ENCODE measurements at regions not wholly inside any gene's neighbourhood (a gene's known extent, or its start where the extent isn't known, plus 50 kb on each side); places are given as distances from the start of the nearest gene placed in this dataset.

- no peak overlapping the region for H2AK5ac ChIP-seq (ENCODE audit: low read depth, low read length)
- H3K79me2 ChIP-seq (ENCODE audit: control insufficient read depth in 1 of 2, insufficient read depth in 2 of 2, low read length in 2 of 2) = no peaks in the 10 kb centered on the region
- no peak for FAIRE-seq
- H2BK120ac ChIP-seq (replicated peaks; ENCODE audit: low read depth, low read length) = no peak overlapping the region
- no peaks in the 10 kb centered on the region for H3K36me3 ChIP-seq (ENCODE audit: control insufficient read depth in 2 of 4, insufficient read depth in 4 of 4, low read length in 3 of 4)
- H2BK15ac ChIP-seq (ENCODE audit: low read length) = no peak overlapping the region
- no peak overlapping the region for H4K8ac ChIP-seq (ENCODE audit: extremely low read depth, insufficient read depth, low read length)
- TF ChIP-seq KDM4A (IDR thresholded peaks at IDR 0.05; ENCODE audit: low read depth, low read length, severe bottlenecking) (no peak), ATF2 (IDR thresholded peaks at IDR 0.05; ENCODE audit: low read length) (no peak), GABPA (IDR thresholded peaks at IDR 0.05; ENCODE audit: borderline replicate concordance, insufficient read depth, low read length) (no peak), EP300 (IDR thresholded peaks at IDR 0.05; ENCODE audit: borderline replicate concordance in 1 of 2, low read depth in 2 of 2, low read length in 2 of 2) (no peak), FOSL1 (IDR thresholded peaks at IDR 0.05; ENCODE audit: insufficient read depth, low read depth, low read length) (no peak), TCF12 (IDR thresholded peaks at IDR 0.05; ENCODE audit: low read depth, low read length) (no peak), RXRA (IDR thresholded peaks at IDR 0.05; ENCODE audit: insufficient read depth, low read depth, low read length) (no peak), YY1 (IDR thresholded peaks at IDR 0.05; ENCODE audit: low read depth, low read length) (no peak), RNF2 (IDR thresholded peaks at IDR 0.05; ENCODE audit: borderline replicate concordance, low read depth, low read length, missing control alignments, poor library complexity, severe bottlenecking) (no peak), CEBPB (IDR thresholded peaks at IDR 0.05; ENCODE audit: low read depth, low read length) (no peak), NRF1 (IDR thresholded peaks at IDR 0.05; ENCODE audit: low read depth, low read length) (no peak), POU5F1 (IDR thresholded peaks at IDR 0.05; ENCODE audit: low read depth, low read length) (no peak)
- no peaks in the 10 kb centered on the region for H3K27me3 ChIP-seq (replicated peaks in 1 of 4; ENCODE audit: control insufficient read depth in 3 of 4, extremely low read depth in 1 of 4, insufficient read depth in 3 of 4, low read length in 3 of 4)
- no peak overlapping the region for H3K14ac ChIP-seq (ENCODE audit: insufficient read length)
- DNase-seq (ENCODE audit: low read depth in 1 of 2, low spot score in 2 of 2) = no peak
- H3K4ac ChIP-seq (replicated peaks; ENCODE audit: insufficient read length, low read depth, low read length) = no peak overlapping the region
- no peak overlapping the region for H3K9ac ChIP-seq (replicated peaks in 1 of 4; ENCODE audit: extremely low read depth in 1 of 4, low read depth in 3 of 4, low read length in 3 of 4)
- H3K4me1 ChIP-seq (replicated peaks in 1 of 4; ENCODE audit: control insufficient read depth in 3 of 4, insufficient read depth in 4 of 4, low read length in 3 of 4) = no peaks in the 10 kb centered on the region
- H3K27ac ChIP-seq (ENCODE audit: low read depth, low read length) = no peak overlapping the region
- H2BK5ac ChIP-seq (ENCODE audit: low read depth, low read length) = no peak overlapping the region
- H4K20me1 ChIP-seq (replicated peaks in 1 of 2; ENCODE audit: control insufficient read depth in 1 of 2, insufficient read depth in 2 of 2, low read length in 2 of 2) = no peaks in the 10 kb centered on the region
- H3K9me3 ChIP-seq (ENCODE audit: insufficient read depth in 2 of 2, low read depth in 1 of 2, low read length in 1 of 2) = no peaks in the 10 kb centered on the region
- no peak overlapping the region for H3K4me2 ChIP-seq (ENCODE audit: insufficient read depth in 1 of 2, low read depth in 2 of 2, low read length in 2 of 2)
- 84% methylated on average over 2 of the region's 2 CpGs; no CpG with 5 or more reads in 1 of the 2 experiments for WGBS, 2 experiments (ENCODE audit: extremely low coverage in 1 of 2, insufficient coverage in 1 of 2, insufficient read length in 1 of 2, insufficient replicate concordance in 2 of 2, low coverage in 1 of 2, low lambda C conversion rate in 2 of 2, missing lambda C conversion rate in 1 of 2)
- H4K91ac ChIP-seq (replicated peaks; ENCODE audit: insufficient read length, low read length) = no peak overlapping the region
- ChIA-PET POLR2A (ENCODE audit: partially characterized antibody) (no interaction called here), CTCF (ENCODE audit: partially characterized antibody) (no interaction called here)
- no peak overlapping the region for H2BK20ac ChIP-seq (ENCODE audit: low read length)
- H3K23me2 ChIP-seq (ENCODE audit: low read depth, low read length) = no peaks in the 10 kb centered on the region
- no peak overlapping the region for H3K4me3 ChIP-seq (ENCODE audit: extremely low read depth in 1 of 4, insufficient read depth in 2 of 4, low read depth in 3 of 4, low read length in 4 of 4)
- no peaks in the 10 kb centered on the region for H3K79me1 ChIP-seq (ENCODE audit: low read depth, low read length)
- H2AFZ ChIP-seq (ENCODE audit: low read length) = no peak overlapping the region
- H4K5ac ChIP-seq (ENCODE audit: insufficient read length, low read depth, low read length) = no peak overlapping the region
- H2BK12ac ChIP-seq (ENCODE audit: low read depth, low read length) = no peak overlapping the region
- H3K56ac ChIP-seq (replicated peaks; ENCODE audit: insufficient read length, low read depth, low read length) = no peak overlapping the region
- H3K18ac ChIP-seq (ENCODE audit: extremely low read depth, low read length) = no peak overlapping the region
- H3K23ac ChIP-seq (ENCODE audit: insufficient read length) = no peak overlapping the region
Observed at GRCh38 chr1:172867216-172867818, 183.4 kb downstream of the TNFSF18 start.

All from H1 (cell line).